ENCODE measurements at regions not wholly inside any gene's neighbourhood (a gene's known extent, or its start where the extent isn't known, plus 50 kb on each side); places are given as distances from the start of the nearest gene placed in this dataset.

DNA sequence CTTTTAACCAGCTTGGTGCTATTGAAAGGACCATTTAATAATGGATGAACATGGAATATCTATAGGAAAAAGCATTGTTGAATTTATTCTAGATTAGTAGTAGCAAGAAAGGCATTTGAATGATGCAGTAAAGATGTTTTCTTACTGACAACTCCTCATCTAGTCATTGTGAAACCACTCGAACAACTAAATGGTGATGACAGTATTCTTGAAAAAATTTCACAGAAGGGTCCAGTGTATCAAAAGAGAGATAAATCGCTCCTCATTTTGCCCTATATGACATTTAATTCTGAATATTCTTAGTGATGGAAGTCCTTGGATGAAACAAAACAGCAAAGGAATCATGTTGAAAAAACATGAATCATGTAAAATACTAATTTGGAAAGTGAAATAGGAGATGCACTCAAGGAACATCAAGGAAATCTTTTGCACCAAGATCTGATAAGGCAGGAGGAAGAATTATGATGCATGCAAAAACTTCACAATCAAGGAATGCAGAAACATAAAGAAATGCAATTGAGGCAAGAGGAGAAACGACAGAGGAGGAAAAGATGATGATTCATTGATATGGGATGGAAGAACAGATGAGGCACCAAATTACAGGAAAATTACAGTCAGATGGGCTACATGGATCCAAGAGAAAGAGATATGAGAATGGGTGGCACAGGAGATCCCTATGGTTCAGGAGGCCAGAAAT, 190.4 kb downstream of the DDX3Y start:
- TF ChIP-seq, protein P1, sequence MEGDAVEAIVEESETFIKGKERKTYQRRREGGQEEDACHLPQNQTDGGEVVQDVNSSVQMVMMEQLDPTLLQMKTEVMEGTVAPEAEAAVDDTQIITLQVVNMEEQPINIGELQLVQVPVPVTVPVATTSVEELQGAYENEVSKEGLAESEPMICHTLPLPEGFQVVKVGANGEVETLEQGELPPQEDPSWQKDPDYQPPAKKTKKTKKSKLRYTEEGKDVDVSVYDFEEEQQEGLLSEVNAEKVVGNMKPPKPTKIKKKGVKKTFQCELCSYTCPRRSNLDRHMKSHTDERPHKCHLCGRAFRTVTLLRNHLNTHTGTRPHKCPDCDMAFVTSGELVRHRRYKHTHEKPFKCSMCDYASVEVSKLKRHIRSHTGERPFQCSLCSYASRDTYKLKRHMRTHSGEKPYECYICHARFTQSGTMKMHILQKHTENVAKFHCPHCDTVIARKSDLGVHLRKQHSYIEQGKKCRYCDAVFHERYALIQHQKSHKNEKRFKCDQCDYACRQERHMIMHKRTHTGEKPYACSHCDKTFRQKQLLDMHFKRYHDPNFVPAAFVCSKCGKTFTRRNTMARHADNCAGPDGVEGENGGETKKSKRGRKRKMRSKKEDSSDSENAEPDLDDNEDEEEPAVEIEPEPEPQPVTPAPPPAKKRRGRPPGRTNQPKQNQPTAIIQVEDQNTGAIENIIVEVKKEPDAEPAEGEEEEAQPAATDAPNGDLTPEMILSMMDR (IDR thresholded peaks at IDR 0.05), result no peak
- TF ChIP-seq EZH2 (IDR thresholded peaks at IDR 0.05; ENCODE audit: borderline replicate concordance, insufficient read depth, low read depth, low read length, poor library complexity, severe bottlenecking), result no peak
